ENCODE measurements at regions not wholly inside any gene's neighbourhood (a gene's known extent, or its start where the extent isn't known, plus 50 kb on each side); places are given as distances from the start of the nearest gene placed in this dataset.

- DNase-seq: no peak
- H3K23me2 ChIP-seq (ENCODE audit: insufficient read length, low read depth, low read length, poor library complexity, severe bottlenecking): no peaks in the 10 kb centered on the region
- H3K4me1 Mint-ChIP-seq: no peaks in the 10 kb centered on the region
- no peak overlapping the region for H3K56ac ChIP-seq (ENCODE audit: insufficient read length, low read depth, low read length)
- no peak for TF ChIP-seq CTCF (conservative IDR thresholded peaks at IDR 0.05)
- H3K9me3 Mint-ChIP-seq: peaks cover 0 to 1% of the 10 kb centered on the region in 2 experiments; a peak in 1 of 5 replicates
- H2BK15ac ChIP-seq (ENCODE audit: low read depth, low read length): no peak overlapping the region
- no peaks in the 10 kb centered on the region for H4K20me1 ChIP-seq (ENCODE audit: control insufficient read depth, insufficient read depth, insufficient read length)
- no peak overlapping the region for H3K27ac ChIP-seq (ENCODE audit: insufficient read length, low read depth, low read length)
- no peak overlapping the region for H3K23ac ChIP-seq (ENCODE audit: insufficient read length, low read depth, low read length)
- no peak overlapping the region for H2AK5ac ChIP-seq (ENCODE audit: insufficient read length, low read length)
- no peaks in the 10 kb centered on the region for H3K79me2 ChIP-seq (ENCODE audit: insufficient read depth, low read length)
- H3K4ac ChIP-seq (ENCODE audit: low read depth, low read length): no peak overlapping the region
- H3K4me1 ChIP-seq (ENCODE audit: insufficient read depth, low read length): no peaks in the 10 kb centered on the region
- H3K4me2 ChIP-seq (ENCODE audit: insufficient read depth, insufficient read length, low read length): no peak overlapping the region
- H3K9ac ChIP-seq (ENCODE audit: extremely low read depth, insufficient read length, low read length): no peak overlapping the region
- H3K9me3 ChIP-seq (ENCODE audit: control insufficient read depth, low read depth, low read length): no peaks in the 10 kb centered on the region
- no peak overlapping the region for H3T11ph ChIP-seq (ENCODE audit: low read length)
- no peak overlapping the region for H3K4me3 Mint-ChIP-seq
- H3K14ac ChIP-seq (ENCODE audit: insufficient read depth, low read length): no peak overlapping the region
- H2AFZ ChIP-seq (ENCODE audit: low read length): no peak overlapping the region
- H3K27me3 ChIP-seq (ENCODE audit: insufficient read depth, low read length): no peaks in the 10 kb centered on the region
- no peaks in the 10 kb centered on the region; the same call in 1 of the 2 replicates for H3K27me3 Mint-ChIP-seq (ENCODE audit: low read depth)
- H3K36me3 Mint-ChIP-seq (ENCODE audit: insufficient read depth in 1 of 3, low read depth in 3 of 3): peaks cover 0 to 4% (median 0%) of the 10 kb centered on the region in 3 experiments; a peak in 2 of 7 replicates
- H2BK5ac ChIP-seq (ENCODE audit: insufficient read length, low read length): no peak overlapping the region
- no CpG with 5 or more reads among the region's 1 CpG for WGBS (ENCODE audit: extremely low coverage, insufficient read length, low lambda C conversion rate)
- no peak overlapping the region for H4K5ac ChIP-seq (ENCODE audit: insufficient read length, low read depth, low read length)
- H2BK20ac ChIP-seq (ENCODE audit: low read depth, low read length, poor library complexity, severe bottlenecking): no peak overlapping the region
- no peak overlapping the region for H2BK12ac ChIP-seq (ENCODE audit: insufficient read length, low read depth, low read length)
- no peaks in the 10 kb centered on the region for H3K79me1 ChIP-seq (ENCODE audit: insufficient read depth, low read depth, low read length, poor library complexity, severe bottlenecking)
- no peak overlapping the region for H3K18ac ChIP-seq (ENCODE audit: insufficient read length, low read depth, low read length)
- no peak overlapping the region for H3K27ac Mint-ChIP-seq
- H4K8ac ChIP-seq (replicated peaks; ENCODE audit: insufficient read length, low read depth, low read length): no peak overlapping the region
- no peak overlapping the region for H2BK120ac ChIP-seq (ENCODE audit: low read depth, low read length, poor library complexity, severe bottlenecking)
- H4K91ac ChIP-seq (ENCODE audit: insufficient read length, low read depth, low read length): no peak overlapping the region
These were observed 212.3 kb downstream of the COX18 start for GRCh38 chr4:72857216-72857615.

Measured in H9 (cell line).